ENCODE measurements at regions not wholly inside any gene's neighbourhood (a gene's known extent, or its start where the extent isn't known, plus 50 kb on each side); places are given as distances from the start of the nearest gene placed in this dataset.

- 90% methylated on average over 3 of the region's 4 CpGs for WGBS
- Histone ChIP-seq H2BK15ac (ENCODE audit: low read depth, poor library complexity, severe bottlenecking) (no peak overlapping the region), H3K14ac (ENCODE audit: low read length in 2 of 2) (no peak overlapping the region), H2BK5ac (ENCODE audit: low read depth, low read length, poor library complexity, severe bottlenecking) (no peak overlapping the region), H3K9ac (ENCODE audit: low read length) (no peak overlapping the region), H3K4me3 (ENCODE audit: insufficient read depth in 1 of 2, low read depth in 1 of 2, low read length in 2 of 2) (no peak overlapping the region), H3K27ac (ENCODE audit: low read length, poor library complexity, severe bottlenecking) (no peak overlapping the region), H3K79me1 (replicated peaks; ENCODE audit: low read length, poor library complexity, severe bottlenecking) (no peaks in the 10 kb centered on the region), H3K36me3 (ENCODE audit: control insufficient read depth in 1 of 2, insufficient read depth in 2 of 2, low read depth in 1 of 2, low read length in 2 of 2) (no peaks in the 10 kb centered on the region), H3K4ac (ENCODE audit: low read depth in 1 of 2, low read length in 2 of 2) (no peak overlapping the region), H3K4me2 (ENCODE audit: low read length, poor library complexity, severe bottlenecking) (no peak overlapping the region), H2AK5ac (ENCODE audit: low read length, severe bottlenecking) (no peak overlapping the region), H3K27me3 (ENCODE audit: control insufficient read depth in 1 of 2, insufficient read depth in 1 of 2, low read length in 2 of 2) (peaks cover 0 to 10% of the 10 kb centered on the region in 2 experiments), H3K9me3 (ENCODE audit: control insufficient read depth, low read length) (peaks cover 10% of the 10 kb centered on the region), H3K4me1 (ENCODE audit: control insufficient read depth, insufficient read depth, low read depth, low read length) (peaks cover 7% of the 10 kb centered on the region), H3K23ac (ENCODE audit: low read length in 2 of 2) (no peak overlapping the region), H2AFZ (ENCODE audit: low read depth, low read length) (no peak overlapping the region), H2BK12ac (ENCODE audit: low read length in 2 of 2) (no peak overlapping the region), H2BK120ac (ENCODE audit: low read depth, low read length) (no peak overlapping the region), H4K8ac (ENCODE audit: low read length) (no peak overlapping the region), H3K18ac (ENCODE audit: low read depth in 1 of 2, low read length in 2 of 2) (no peak overlapping the region), H4K91ac (ENCODE audit: low read length) (no peak overlapping the region)
- no peak for DNase-seq
These were observed 448.4 kb downstream of the COG6 start for GRCh38 chr13:40103864-40104263.

GRCh38 chr13:40105231-40105630 is 449.8 kb downstream of the COG6 start:
- Histone ChIP-seq H3K27me3 (ENCODE audit: control insufficient read depth in 1 of 2, insufficient read depth in 1 of 2, low read length in 2 of 2) (peaks cover 0 to 10% of the 10 kb centered on the region in 2 experiments), H3K9ac (ENCODE audit: low read length) (no peak overlapping the region), H2BK15ac (ENCODE audit: low read depth, poor library complexity, severe bottlenecking) (peak overlapping the region; percentile 90), H3K14ac (ENCODE audit: low read length in 2 of 2) (no peak overlapping the region), H3K4me3 (ENCODE audit: insufficient read depth in 1 of 2, low read depth in 1 of 2, low read length in 2 of 2) (no peak overlapping the region), H3K4me2 (ENCODE audit: low read length, poor library complexity, severe bottlenecking) (no peak overlapping the region), H2BK12ac (ENCODE audit: low read length in 2 of 2) (no peak overlapping the region), H3K79me1 (replicated peaks; ENCODE audit: low read length, poor library complexity, severe bottlenecking) (no peaks in the 10 kb centered on the region), H3K27ac (ENCODE audit: low read length, poor library complexity, severe bottlenecking) (no peak overlapping the region), H4K8ac (ENCODE audit: low read length) (no peak overlapping the region), H3K4ac (ENCODE audit: low read depth in 1 of 2, low read length in 2 of 2) (no peak overlapping the region), H3K23ac (ENCODE audit: low read length in 2 of 2) (no peak overlapping the region), H3K4me1 (ENCODE audit: control insufficient read depth, insufficient read depth, low read depth, low read length) (peaks cover 7% of the 10 kb centered on the region), H4K91ac (ENCODE audit: low read length) (no peak overlapping the region), H3K18ac (ENCODE audit: low read depth in 1 of 2, low read length in 2 of 2) (no peak overlapping the region), H2BK120ac (ENCODE audit: low read depth, low read length) (no peak overlapping the region), H2AK5ac (ENCODE audit: low read length, severe bottlenecking) (no peak overlapping the region), H2BK5ac (ENCODE audit: low read depth, low read length, poor library complexity, severe bottlenecking) (no peak overlapping the region), H3K9me3 (ENCODE audit: control insufficient read depth, low read length) (no peaks in the 10 kb centered on the region), H3K36me3 (ENCODE audit: control insufficient read depth in 1 of 2, insufficient read depth in 2 of 2, low read depth in 1 of 2, low read length in 2 of 2) (no peaks in the 10 kb centered on the region), H2AFZ (ENCODE audit: low read depth, low read length) (no peak overlapping the region)
- WGBS: 98% methylated on average over 3 of the region's 5 CpGs
- DNase-seq: no peak

- H4K91ac ChIP-seq (ENCODE audit: low read length): no peak overlapping the region
- peak overlapping the region; percentile 71 for H3K9ac ChIP-seq (ENCODE audit: low read length)
- H2BK12ac ChIP-seq (ENCODE audit: low read length in 2 of 2): no peak overlapping the region
- H3K36me3 ChIP-seq (ENCODE audit: control insufficient read depth in 1 of 2, insufficient read depth in 2 of 2, low read depth in 1 of 2, low read length in 2 of 2): no peaks in the 10 kb centered on the region
- peak; percentile 93 for DNase-seq
- H3K79me1 ChIP-seq (replicated peaks; ENCODE audit: low read length, poor library complexity, severe bottlenecking): no peaks in the 10 kb centered on the region
- H3K18ac ChIP-seq (ENCODE audit: low read depth in 1 of 2, low read length in 2 of 2): no peak overlapping the region
- H4K8ac ChIP-seq (ENCODE audit: low read length): no peak overlapping the region
- no peak overlapping the region for H2AK5ac ChIP-seq (ENCODE audit: low read length, severe bottlenecking)
- no peak overlapping the region for H2BK120ac ChIP-seq (ENCODE audit: low read depth, low read length)
- no peak overlapping the region for H3K4ac ChIP-seq (ENCODE audit: low read depth in 1 of 2, low read length in 2 of 2)
- H3K4me2 ChIP-seq (ENCODE audit: low read length, poor library complexity, severe bottlenecking): no peak overlapping the region
- no peak overlapping the region for H2BK15ac ChIP-seq (ENCODE audit: low read depth, poor library complexity, severe bottlenecking)
- peak overlapping the region in 1 of 2 experiments; percentile 67 for H3K4me3 ChIP-seq (ENCODE audit: insufficient read depth in 1 of 2, low read depth in 1 of 2, low read length in 2 of 2)
- H3K4me1 ChIP-seq (ENCODE audit: control insufficient read depth, insufficient read depth, low read depth, low read length): peaks cover 2% of the 10 kb centered on the region
- H3K9me3 ChIP-seq (ENCODE audit: control insufficient read depth, low read length): no peaks in the 10 kb centered on the region
- H3K27ac ChIP-seq (ENCODE audit: low read length, poor library complexity, severe bottlenecking): peak overlapping the region; percentile 68
- no peak overlapping the region for H3K14ac ChIP-seq (ENCODE audit: low read length in 2 of 2)
- H2BK5ac ChIP-seq (ENCODE audit: low read depth, low read length, poor library complexity, severe bottlenecking): no peak overlapping the region
- WGBS: 35% methylated on average over 2 of the region's 4 CpGs
- H2AFZ ChIP-seq (ENCODE audit: low read depth, low read length): no peak overlapping the region
- H3K23ac ChIP-seq (ENCODE audit: low read length in 2 of 2): no peak overlapping the region
- peaks cover 0 to 10% of the 10 kb centered on the region in 2 experiments for H3K27me3 ChIP-seq (ENCODE audit: control insufficient read depth in 1 of 2, insufficient read depth in 1 of 2, low read length in 2 of 2)
These were observed 453.9 kb downstream of the COG6 start for GRCh38 chr13:40109351-40109844.

DNA sequence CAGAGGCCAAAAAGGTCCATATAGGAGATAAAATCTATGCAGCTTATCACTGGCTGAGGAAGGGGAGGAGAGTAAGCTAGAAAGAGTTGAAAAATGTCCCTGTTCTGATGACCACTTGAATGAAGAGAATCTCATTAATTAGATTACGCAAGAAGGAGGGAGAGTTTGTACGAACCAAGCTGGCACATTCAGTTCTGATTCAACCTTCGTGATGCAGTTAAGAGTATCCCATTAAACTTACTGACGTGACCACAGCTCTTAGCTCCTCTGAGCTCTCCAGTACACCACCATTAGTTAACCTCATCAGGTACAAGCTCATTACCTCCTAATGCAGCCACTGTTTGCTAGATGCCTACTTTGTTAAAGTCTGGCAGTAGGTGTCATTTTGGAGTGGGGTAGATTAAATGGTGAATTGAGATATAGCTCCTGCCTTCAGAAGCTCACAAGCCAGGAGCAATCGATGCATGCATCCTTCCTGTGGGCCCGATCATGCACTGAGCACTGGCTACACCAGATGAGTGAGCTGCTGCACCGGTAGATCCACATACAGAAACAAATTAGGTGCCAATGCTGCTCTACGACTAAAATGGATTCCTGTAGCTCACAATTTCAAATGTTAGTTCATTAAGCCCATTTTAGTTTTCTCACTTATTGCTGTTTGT is 458.3 kb downstream of the COG6 start:
- H4K91ac ChIP-seq (ENCODE audit: low read length): no peak overlapping the region
- H2BK5ac ChIP-seq (ENCODE audit: low read depth, low read length, poor library complexity, severe bottlenecking): no peak overlapping the region
- no peaks in the 10 kb centered on the region for H3K79me1 ChIP-seq (replicated peaks; ENCODE audit: low read length, poor library complexity, severe bottlenecking)
- no peak overlapping the region for H3K14ac ChIP-seq (ENCODE audit: low read length in 2 of 2)
- no peaks in the 10 kb centered on the region for H3K36me3 ChIP-seq (ENCODE audit: control insufficient read depth in 1 of 2, insufficient read depth in 2 of 2, low read depth in 1 of 2, low read length in 2 of 2)
- no peak overlapping the region for H4K8ac ChIP-seq (ENCODE audit: low read length)
- no peak overlapping the region for H3K27ac ChIP-seq (ENCODE audit: low read length, poor library complexity, severe bottlenecking)
- H3K4me2 ChIP-seq (ENCODE audit: low read length, poor library complexity, severe bottlenecking): no peak overlapping the region
- no peak overlapping the region for H3K4ac ChIP-seq (ENCODE audit: low read depth in 1 of 2, low read length in 2 of 2)
- H2AK5ac ChIP-seq (ENCODE audit: low read length, severe bottlenecking): no peak overlapping the region
- no peaks in the 10 kb centered on the region for H3K27me3 ChIP-seq (ENCODE audit: control insufficient read depth in 1 of 2, insufficient read depth in 1 of 2, low read length in 2 of 2)
- WGBS: 94% methylated on average over 8 of the region's 8 CpGs
- H2BK120ac ChIP-seq (ENCODE audit: low read depth, low read length): no peak overlapping the region
- H2BK12ac ChIP-seq (ENCODE audit: low read length in 2 of 2): no peak overlapping the region
- no peak overlapping the region for H2AFZ ChIP-seq (ENCODE audit: low read depth, low read length)
- no peak overlapping the region for H3K9ac ChIP-seq (ENCODE audit: low read length)
- H3K4me3 ChIP-seq (ENCODE audit: insufficient read depth in 1 of 2, low read depth in 1 of 2, low read length in 2 of 2): no peak overlapping the region
- no peak overlapping the region for H3K18ac ChIP-seq (ENCODE audit: low read depth in 1 of 2, low read length in 2 of 2)
- no peak overlapping the region for H2BK15ac ChIP-seq (ENCODE audit: low read depth, poor library complexity, severe bottlenecking)
- H3K9me3 ChIP-seq (ENCODE audit: control insufficient read depth, low read length): no peaks in the 10 kb centered on the region
- DNase-seq: peak; percentile 14
- H3K23ac ChIP-seq (ENCODE audit: low read length in 2 of 2): no peak overlapping the region
- H3K4me1 ChIP-seq (ENCODE audit: control insufficient read depth, insufficient read depth, low read depth, low read length): peaks cover 2% of the 10 kb centered on the region
